Right lobe of liver (tissue), 6 donors: ENCODE measurements at regions not wholly inside any gene's neighbourhood (a gene's known extent, or its start where the extent isn't known, plus 50 kb on each side); places are given as distances from the start of the nearest gene placed in this dataset.

ENCODE experiments used
- ATAC-seq, 4 donors: fragments of 200-7000 bp; cut with Tn5 transposase; one replicate each; pipeline ENCODE4 v1.9.1; 2020; ENCODE audit warnings: mild to moderate bottlenecking in 4 of 4, moderate library complexity in 4 of 4
- DNase-seq, 3 donors: peaks; one replicate each; pipeline ENCODE4 v3.0.0-alpha.2; 2020
- H3K27ac ChIP-seq, 3 donors: fragments of 200-600 bp; one replicate each; pipeline ENCODE4 v1.8.0; 2022
- H3K27me3 ChIP-seq, 2 donors: fragments of 200-600 bp; one replicate each; pipeline ENCODE4 v1.8.0; 2022
- H3K36me3 ChIP-seq, 4 donors: fragments of 200-600 bp; sonication (generic) in 1 of 4; one replicate each; pipeline versions ENCODE4 v1.5.1 to v1.8.0; 2017 to 2022; ENCODE audit warnings: control low read depth in 1 of 4
- H3K4me1 ChIP-seq, 4 donors: fragments of 200-600 bp; sonication (generic) in 1 of 4; one replicate each; pipeline versions ENCODE4 v1.5.1 to v1.8.0; 2017 to 2022; ENCODE audit warnings: control low read depth in 1 of 4
- H3K4me3 ChIP-seq, 3 donors: fragments of 200-600 bp; one replicate each; pipeline ENCODE4 v1.8.0; 2022
- H3K9me3 ChIP-seq, 4 donors: fragments of 200-600 bp; sonication (generic) in 1 of 4; one replicate each; pipeline versions ENCODE4 v1.5.1 to v1.8.0; 2017 to 2022; ENCODE audit warnings: control low read depth in 1 of 4
- CTCF ChIP-seq, 4 donors: fragments of 200-600 bp in 3 of 4; fragments of 450-650 bp in 1 of 4; IDR thresholded peaks; one replicate each; pipeline versions ENCODE4 v1.5.1 to v1.8.0; 2016 to 2022; ENCODE audit warnings: antibody characterized with exemption in 4 of 4, mild to moderate bottlenecking in 2 of 4
- POLR2A ChIP-seq: fragments of 450-650 bp; IDR thresholded peaks from one replicate; pipeline ENCODE4 v1.6.1; 2017; ENCODE audit warnings: antibody characterized with exemption, mild to moderate bottlenecking
- WGBS: methylation state at CpG from one replicate; pipeline ENCODE4 v1.1.6; 2018; ENCODE audit warnings: low coverage, low lambda C conversion rate; ENCODE audit not compliant: insufficient coverage; ENCODE audit errors: missing lambda C conversion rate; 5-methylcytosine and 5-hydroxymethylcytosine counted together
- intact Hi-C, 2 donors: fragments of 100-400 bp; cut with DNase I; formaldehyde crosslinking; loops; one replicate each; pipeline versions ENCODE4 v1.11.2 to v1.14.1; 2022
- donor health status: DM: no; HTN: yes; CAD: no.
- donor health status: DM: no; HTN: no; CAD: no.
- donor health status: DM: no; HTN: no; CAD: no.
- donor health status: DM: no; HTN: yes; CAD: no.
- donor health status: DM: no; HTN: yes; CAD: no.

DNA sequence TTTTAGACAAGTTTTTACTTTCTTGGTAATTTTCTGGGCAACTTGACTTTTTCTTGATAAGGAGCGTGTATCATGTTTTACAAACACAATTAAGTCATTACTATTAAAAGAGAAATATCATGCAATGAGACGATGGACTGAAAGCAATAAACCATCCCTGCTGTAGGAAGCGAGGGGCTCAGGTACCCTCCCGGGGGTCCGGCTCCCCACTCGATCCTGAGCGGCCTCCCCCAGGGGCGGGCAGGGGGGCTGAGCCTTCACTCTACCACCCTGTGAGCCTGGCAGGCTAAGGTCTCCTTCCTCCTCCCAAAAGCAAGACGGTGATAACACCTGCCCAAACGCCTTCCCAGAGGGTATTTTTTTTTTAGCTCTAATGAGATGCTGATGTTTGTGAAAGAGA, 51.8 kb upstream of the ADGRA1 start:
- 33% methylated on average over 9 of the region's 10 CpGs for WGBS
- no peak overlapping the region for H3K4me3 ChIP-seq
- no peaks in the 10 kb centered on the region for H3K9me3 ChIP-seq
- H3K4me1 ChIP-seq, result no peaks in the 10 kb centered on the region
- ATAC-seq (no peak), DNase-seq (no peak)
- intact Hi-C loops, result no loop called here
- TF ChIP-seq POLR2A (no peak), CTCF (IDR thresholded peaks at IDR 0.05) (no peak)
- no peaks in the 10 kb centered on the region for H3K36me3 ChIP-seq
- peaks cover 0 to 3% of the 10 kb centered on the region in 2 donors for H3K27me3 ChIP-seq
- no peak overlapping the region for H3K27ac ChIP-seq

- peaks cover 0 to under 1% of the 10 kb centered on the region in 2 donors for H3K27me3 ChIP-seq
- WGBS, result 43% methylated on average over 10 of the region's 10 CpGs
- no peak overlapping the region for H3K4me3 ChIP-seq
- H3K36me3 ChIP-seq, result no peaks in the 10 kb centered on the region
- no peak overlapping the region for H3K27ac ChIP-seq
- intact Hi-C loops, result no loop called here
- no peaks in the 10 kb centered on the region for H3K9me3 ChIP-seq
- DNase-seq (no peak), ATAC-seq (no peak)
- H3K4me1 ChIP-seq, result no peaks in the 10 kb centered on the region
- TF ChIP-seq CTCF (IDR thresholded peaks at IDR 0.05) (no peak), POLR2A (no peak)
Measured at GRCh38 chr10:133034762-133035161, 53.0 kb upstream of the ADGRA1 start.

DNA sequence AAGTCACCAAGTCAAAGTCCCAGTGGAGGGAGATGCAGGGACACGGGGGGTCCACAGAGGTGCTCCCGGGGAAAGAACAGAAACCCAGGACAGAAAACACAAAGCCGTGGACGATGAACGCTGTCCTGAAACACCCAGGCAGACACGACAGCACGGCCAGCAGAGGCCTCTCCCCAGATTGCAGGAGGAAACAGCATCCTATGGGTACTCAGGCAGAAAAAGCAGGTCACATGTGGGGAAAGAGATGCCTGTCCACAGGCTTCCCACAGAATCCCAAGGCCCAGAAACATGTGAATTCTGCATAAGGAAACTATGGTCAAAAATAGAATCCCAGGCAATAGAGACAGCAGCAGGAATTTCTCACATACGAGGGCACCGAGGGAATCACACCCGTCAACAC, 53.6 kb upstream of the ADGRA1 start:
- ATAC-seq (no peak), DNase-seq (no peak)
- H3K27me3 ChIP-seq, result no peaks in the 10 kb centered on the region
- intact Hi-C loops, result no loop called here
- H3K27ac ChIP-seq, result no peak overlapping the region
- no peaks in the 10 kb centered on the region for H3K4me1 ChIP-seq
- H3K36me3 ChIP-seq, result no peaks in the 10 kb centered on the region
- H3K9me3 ChIP-seq, result no peaks in the 10 kb centered on the region
- H3K4me3 ChIP-seq, result no peak overlapping the region
- WGBS, result 44% methylated on average over 4 of the region's 10 CpGs
- TF ChIP-seq POLR2A (no peak), CTCF (IDR thresholded peaks at IDR 0.05) (no peak)

- no peak overlapping the region for H3K4me3 ChIP-seq
- no peak for DNase-seq
- no peaks in the 10 kb centered on the region for H3K9me3 ChIP-seq
- H3K27ac ChIP-seq, result no peak overlapping the region
- intact Hi-C loops, result no loop called here
- H3K27me3 ChIP-seq, result no peaks in the 10 kb centered on the region
- H3K36me3 ChIP-seq, result no peaks in the 10 kb centered on the region
- no peak for ATAC-seq
- H3K4me1 ChIP-seq, result no peaks in the 10 kb centered on the region
- WGBS, result 72% methylated on average over 4 of the region's 11 CpGs
- TF ChIP-seq CTCF (IDR thresholded peaks at IDR 0.05), result no peak
Measured at GRCh38 chr10:133033742-133034048, 54.0 kb upstream of the ADGRA1 start.

DNA sequence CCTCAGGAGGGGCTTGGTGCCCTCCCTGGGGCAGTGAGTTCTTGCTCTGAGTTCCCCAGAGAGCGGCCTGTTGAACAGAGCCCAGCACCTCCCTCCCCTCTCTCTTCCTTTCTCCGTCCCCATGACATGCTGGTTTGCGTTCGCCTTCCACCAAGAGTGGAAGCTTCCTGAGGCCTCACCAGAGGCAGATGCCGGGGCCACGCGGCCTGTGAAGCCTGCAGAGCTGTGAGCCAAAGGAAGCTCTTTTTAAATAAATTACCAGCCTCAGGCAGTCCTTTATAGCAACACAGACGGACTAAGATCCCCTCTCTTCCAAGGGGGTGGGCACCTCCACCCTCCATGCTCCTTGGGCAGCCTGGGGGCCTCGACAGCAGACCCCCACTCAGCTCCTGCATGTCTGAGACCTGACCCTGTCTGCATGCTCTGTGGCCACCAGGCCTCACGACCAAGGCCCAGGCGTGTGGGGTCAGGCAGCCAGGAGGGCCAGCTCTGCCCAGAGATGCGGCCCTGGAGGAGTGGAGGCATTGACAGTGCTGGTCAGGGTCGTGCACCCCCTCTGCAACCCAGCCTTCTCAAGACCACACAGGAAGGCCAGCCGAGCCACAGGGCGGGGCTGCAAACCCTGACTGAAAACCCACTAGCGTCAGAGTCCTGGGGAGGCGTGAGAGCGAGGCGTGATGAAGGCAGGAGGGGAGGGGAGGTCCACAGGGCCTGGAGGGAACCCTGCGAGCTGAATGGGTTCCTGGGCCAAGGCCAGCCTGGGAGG, 54.6 kb upstream of the ADGRA1 start:
- Histone ChIP-seq H3K27me3 (no peaks in the 10 kb centered on the region), H3K27ac (no peak overlapping the region), H3K36me3 (no peaks in the 10 kb centered on the region), H3K9me3 (no peaks in the 10 kb centered on the region), H3K4me1 (no peaks in the 10 kb centered on the region), H3K4me3 (no peak overlapping the region)
- intact Hi-C loops, result no loop called here
- TF ChIP-seq CTCF (IDR thresholded peaks at IDR 0.05) (no peak), POLR2A (no peak)
- ATAC-seq (peak in 1 of 4 donors; percentile 18), DNase-seq (no peak)
- 86% methylated on average over 8 of the region's 20 CpGs for WGBS
